Fibroblast of the aortic adventitia (primary cell): ENCODE measurements at regions not wholly inside any gene's neighbourhood (a gene's known extent, or its start where the extent isn't known, plus 50 kb on each side); places are given as distances from the start of the nearest gene placed in this dataset.

Experiments used
- DNase-seq: peaks from one replicate; pipeline ENCODE4 v3.0.0-alpha.2; 2010; ENCODE audit warnings: low read depth
- H3K4me3 ChIP-seq: 2 replicates; pipeline ENCODE4 v1.5.1; 2011; ENCODE audit warnings: low read depth, mild to moderate bottlenecking, control low read depth, low read length, moderate library complexity
- CTCF ChIP-seq: IDR thresholded peaks from 2 replicates; pipeline ENCODE4 v1.5.1; 2011; ENCODE audit warnings: mild to moderate bottlenecking, low read length, control low read depth, inconsistent platforms; ENCODE audit not compliant: insufficient read depth

- no peak overlapping the region for H3K4me3 ChIP-seq
- TF ChIP-seq CTCF, result no peak
- DNase-seq, result no peak
Observed at GRCh38 chr12:113555226-113555625, 83.6 kb upstream of the LHX5 start.

- H3K4me3 ChIP-seq, result no peak overlapping the region
- DNase-seq, result no peak
- no peak for TF ChIP-seq CTCF
Observed at GRCh38 chr12:113552760-113553159, 81.1 kb upstream of the LHX5 start.

- no peak overlapping the region for H3K4me3 ChIP-seq
- no peak for TF ChIP-seq CTCF
- no peak for DNase-seq
Observed at GRCh38 chr12:113551563-113551962, 79.9 kb upstream of the LHX5 start.

- H3K4me3 ChIP-seq, result no peak overlapping the region
- TF ChIP-seq CTCF, result no peak
- no peak for DNase-seq
Observed at GRCh38 chr12:113548467-113548866, 76.8 kb upstream of the LHX5 start.

GRCh38 chr12:113546916-113547863, 75.5 kb upstream of the LHX5 start:
- DNase-seq, result no peak
- no peak overlapping the region for H3K4me3 ChIP-seq
- TF ChIP-seq CTCF, result no peak

- no peak for TF ChIP-seq CTCF
- no peak for DNase-seq
- no peak overlapping the region for H3K4me3 ChIP-seq
Observed at GRCh38 chr12:113537751-113538087, 66.0 kb upstream of the LHX5 start.
